Cardiac fibroblast (primary cell): ENCODE measurements at regions not wholly inside any gene's neighbourhood (a gene's known extent, or its start where the extent isn't known, plus 50 kb on each side); places are given as distances from the start of the nearest gene placed in this dataset.

Experiments
- DNase-seq, 2 donors: peaks; one replicate each; pipeline versions ENCODE4 v3.0.0 to v3.0.0-alpha.2; 2010; ENCODE audit warnings: low read depth in 2 of 2
- H3K4me3 ChIP-seq, 2 donors: replicated peaks in 1 of 2; 1 replicate in 1 of 2; 2 replicates in 1 of 2; pipeline ENCODE4 v1.5.1; 2011; ENCODE audit warnings: low read depth in 2 of 2, low read length in 2 of 2, mild to moderate bottlenecking in 2 of 2, moderate library complexity in 1 of 2
- CTCF ChIP-seq: IDR thresholded peaks from one replicate; pipeline ENCODE4 v1.5.1; 2011; ENCODE audit warnings: low read depth, mild to moderate bottlenecking, low read length, inconsistent platforms

- no peak overlapping the region for H3K4me3 ChIP-seq
- DNase-seq = peak; percentile 10 to 43
- no peak for TF ChIP-seq CTCF
Observed at GRCh38 chr1:224867715-224868114, 61.8 kb upstream of the DNAH14 start.

GRCh38 chr1:224872832-224873433 is 56.5 kb upstream of the DNAH14 start:
- TF ChIP-seq CTCF = no peak
- H3K4me3 ChIP-seq = no peak overlapping the region
- DNase-seq = no peak

GRCh38 chr1:224873434-224874369 is 55.8 kb upstream of the DNAH14 start:
- TF ChIP-seq CTCF = no peak
- peak; percentile 54 to 60 for DNase-seq

GRCh38 chr1:224874775-224875174 is 54.7 kb upstream of the DNAH14 start:
- TF ChIP-seq CTCF = no peak

More at GRCh38 chr1:224873434-224874369, 55.8 kb upstream of the DNAH14 start:
- no peak overlapping the region for H3K4me3 ChIP-seq

GRCh38 chr1:224879162-224879803 is 50.2 kb upstream of the DNAH14 start:
- peak; percentile 58 to 74 for DNase-seq
- no peak overlapping the region for H3K4me3 ChIP-seq

More at GRCh38 chr1:224874775-224875174, 54.7 kb upstream of the DNAH14 start:
- H3K4me3 ChIP-seq = no peak overlapping the region
- DNase-seq = no peak

More at GRCh38 chr1:224879162-224879803, 50.2 kb upstream of the DNAH14 start:
- TF ChIP-seq CTCF = no peak
